ENCODE measurements at regions not wholly inside any gene's neighbourhood (a gene's known extent, or its start where the extent isn't known, plus 50 kb on each side); places are given as distances from the start of the nearest gene placed in this dataset.

DNA sequence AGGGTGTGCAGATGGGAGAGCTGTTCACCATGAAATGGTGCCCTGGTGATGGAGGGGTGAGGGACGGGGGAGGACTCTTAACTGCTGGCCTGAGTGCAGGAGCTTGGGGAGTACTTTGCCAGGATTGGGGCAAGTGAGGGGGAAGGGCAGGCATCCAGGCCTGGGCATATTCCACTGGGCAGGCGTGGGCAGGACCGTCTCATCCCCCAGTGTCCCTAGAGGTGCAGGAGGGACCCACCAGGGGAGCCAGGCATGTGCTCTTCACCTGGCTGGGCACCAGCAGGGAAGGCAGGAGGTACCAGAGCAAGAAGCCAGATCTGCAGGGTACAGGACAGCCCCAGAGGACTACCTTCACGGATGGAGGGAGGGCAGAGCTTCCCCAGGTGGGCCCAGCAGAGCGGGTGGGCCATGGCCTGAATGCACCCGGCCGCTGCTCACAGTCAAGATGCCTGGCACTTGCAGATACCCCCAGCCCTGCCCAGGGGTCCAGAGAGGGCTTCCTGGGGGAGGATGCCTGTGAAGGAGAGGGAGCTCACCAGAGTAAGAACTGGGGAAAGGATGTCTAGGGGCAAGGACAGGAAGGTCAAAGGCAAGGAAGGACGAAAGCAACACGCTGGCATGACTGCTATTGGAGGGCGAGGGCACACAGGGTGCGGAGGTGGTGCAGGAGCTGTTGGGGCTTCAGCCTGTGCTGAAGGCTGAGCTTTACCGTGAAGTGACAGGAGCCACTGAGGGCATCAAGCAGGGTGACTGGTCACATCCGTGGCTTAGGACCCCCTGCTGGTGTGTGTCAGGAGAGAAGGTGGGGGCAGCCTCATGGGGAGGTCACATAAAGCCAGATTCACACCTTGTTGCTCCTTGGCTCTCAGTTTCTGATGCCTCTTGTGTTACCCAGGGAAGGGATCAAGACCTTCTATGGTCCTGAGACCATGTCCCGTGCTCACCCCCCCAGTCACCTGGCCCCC, 68.2 kb upstream of the NKX1-1 start:
- no peak for TF ChIP-seq EZH2 (IDR thresholded peaks at IDR 0.05; ENCODE audit: borderline replicate concordance, low read length)
- TF ChIP-seq, protein P1, sequence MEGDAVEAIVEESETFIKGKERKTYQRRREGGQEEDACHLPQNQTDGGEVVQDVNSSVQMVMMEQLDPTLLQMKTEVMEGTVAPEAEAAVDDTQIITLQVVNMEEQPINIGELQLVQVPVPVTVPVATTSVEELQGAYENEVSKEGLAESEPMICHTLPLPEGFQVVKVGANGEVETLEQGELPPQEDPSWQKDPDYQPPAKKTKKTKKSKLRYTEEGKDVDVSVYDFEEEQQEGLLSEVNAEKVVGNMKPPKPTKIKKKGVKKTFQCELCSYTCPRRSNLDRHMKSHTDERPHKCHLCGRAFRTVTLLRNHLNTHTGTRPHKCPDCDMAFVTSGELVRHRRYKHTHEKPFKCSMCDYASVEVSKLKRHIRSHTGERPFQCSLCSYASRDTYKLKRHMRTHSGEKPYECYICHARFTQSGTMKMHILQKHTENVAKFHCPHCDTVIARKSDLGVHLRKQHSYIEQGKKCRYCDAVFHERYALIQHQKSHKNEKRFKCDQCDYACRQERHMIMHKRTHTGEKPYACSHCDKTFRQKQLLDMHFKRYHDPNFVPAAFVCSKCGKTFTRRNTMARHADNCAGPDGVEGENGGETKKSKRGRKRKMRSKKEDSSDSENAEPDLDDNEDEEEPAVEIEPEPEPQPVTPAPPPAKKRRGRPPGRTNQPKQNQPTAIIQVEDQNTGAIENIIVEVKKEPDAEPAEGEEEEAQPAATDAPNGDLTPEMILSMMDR (IDR thresholded peaks at IDR 0.05; ENCODE audit: low read length): no peak
